Testis (tissue), 2 donors: ENCODE measurements at regions not wholly inside any gene's neighbourhood (a gene's known extent, or its start where the extent isn't known, plus 50 kb on each side); places are given as distances from the start of the nearest gene placed in this dataset.

Source experiments
- POLR2A ChIP-seq: fragments of 450-650 bp; IDR thresholded peaks from one replicate; pipeline ENCODE4 v1.6.1; 2017; ENCODE audit warnings: antibody characterized with exemption, mild to moderate bottlenecking, moderate library complexity
- TF ChIP-seq, protein P1 (sequence below), 3 experiments: fragments of 450-650 bp in 2 of 3; fragments of 200-600 bp in 1 of 3; sonication (generic) in 1 of 3; IDR thresholded peaks; one replicate each; pipeline ENCODE4 v1.5.1; 2016 to 2019; ENCODE audit warnings: antibody characterized with exemption in 3 of 3, mild to moderate bottlenecking in 2 of 3, moderate library complexity in 1 of 3

DNA sequence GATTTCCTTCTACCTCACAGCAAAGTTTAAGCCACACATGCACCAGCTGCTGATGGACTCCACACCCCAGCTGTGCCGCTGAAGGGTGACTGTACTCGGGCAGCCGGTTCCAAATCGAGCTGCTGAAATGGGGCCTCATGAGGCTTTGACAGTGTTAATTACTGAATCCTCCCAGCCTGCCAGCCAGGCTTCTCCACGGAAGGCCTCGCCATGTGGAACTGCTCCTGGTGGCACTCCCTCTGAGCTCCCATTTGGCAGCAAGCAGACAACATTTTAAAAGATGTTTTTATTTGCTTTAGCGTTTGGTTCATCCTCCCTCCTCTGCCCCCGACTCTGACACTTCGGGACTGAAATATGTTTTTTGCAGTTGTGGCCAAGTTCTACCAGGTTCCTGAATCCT lies 479.4 kb upstream of the MPDZ start:
- TF ChIP-seq, protein P1, sequence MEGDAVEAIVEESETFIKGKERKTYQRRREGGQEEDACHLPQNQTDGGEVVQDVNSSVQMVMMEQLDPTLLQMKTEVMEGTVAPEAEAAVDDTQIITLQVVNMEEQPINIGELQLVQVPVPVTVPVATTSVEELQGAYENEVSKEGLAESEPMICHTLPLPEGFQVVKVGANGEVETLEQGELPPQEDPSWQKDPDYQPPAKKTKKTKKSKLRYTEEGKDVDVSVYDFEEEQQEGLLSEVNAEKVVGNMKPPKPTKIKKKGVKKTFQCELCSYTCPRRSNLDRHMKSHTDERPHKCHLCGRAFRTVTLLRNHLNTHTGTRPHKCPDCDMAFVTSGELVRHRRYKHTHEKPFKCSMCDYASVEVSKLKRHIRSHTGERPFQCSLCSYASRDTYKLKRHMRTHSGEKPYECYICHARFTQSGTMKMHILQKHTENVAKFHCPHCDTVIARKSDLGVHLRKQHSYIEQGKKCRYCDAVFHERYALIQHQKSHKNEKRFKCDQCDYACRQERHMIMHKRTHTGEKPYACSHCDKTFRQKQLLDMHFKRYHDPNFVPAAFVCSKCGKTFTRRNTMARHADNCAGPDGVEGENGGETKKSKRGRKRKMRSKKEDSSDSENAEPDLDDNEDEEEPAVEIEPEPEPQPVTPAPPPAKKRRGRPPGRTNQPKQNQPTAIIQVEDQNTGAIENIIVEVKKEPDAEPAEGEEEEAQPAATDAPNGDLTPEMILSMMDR (IDR thresholded peaks at IDR 0.05): no peak
- TF ChIP-seq POLR2A: no peak
